ENCODE measurements at regions not wholly inside any gene's neighbourhood (a gene's known extent, or its start where the extent isn't known, plus 50 kb on each side); places are given as distances from the start of the nearest gene placed in this dataset.

- no peaks in the 10 kb centered on the region for H3K4me1 Mint-ChIP-seq (ENCODE audit: insufficient read depth, unreplicated experiment)
Measured at GRCh38 chr3:150105886-150106612, 135.4 kb upstream of the PFN2 start.

GRCh38 chr3:150105025-150105424, 134.3 kb upstream of the PFN2 start:
- H3K36me3 Mint-ChIP-seq (ENCODE audit: insufficient read depth, unreplicated experiment): no peaks in the 10 kb centered on the region
- no TSS peak for BruUV-seq (replicated peaks)
- TF ChIP-seq CTCF (IDR thresholded peaks at IDR 0.05; ENCODE audit: unreplicated experiment): no peak
- no peaks in the 10 kb centered on the region for H3K4me1 Mint-ChIP-seq (ENCODE audit: insufficient read depth, unreplicated experiment)
- no peak overlapping the region for H3K4me3 Mint-ChIP-seq (ENCODE audit: unreplicated experiment)
- H3K27me3 Mint-ChIP-seq (ENCODE audit: insufficient read depth, unreplicated experiment): no peaks in the 10 kb centered on the region
- DNase-seq (ENCODE audit: unreplicated experiment): no peak
- POLR2A ChIA-PET: interaction anchor here (0.9 to 1.4 kb wide), 2 partner anchors 11 to 15 kb away, joined by 3 to 7 read pairs; no protein-coding TSS in a partner anchor
- intact Hi-C loops (cut with micrococcal nuclease): no loop called here
- H3K27ac Mint-ChIP-seq (ENCODE audit: low read depth, unreplicated experiment): no peak overlapping the region
- no peaks in the 10 kb centered on the region for H3K9me3 Mint-ChIP-seq (ENCODE audit: unreplicated experiment)
- CTCF ChIA-PET: no interaction called here

More at GRCh38 chr3:150105886-150106612, 135.4 kb upstream of the PFN2 start:
- no peak overlapping the region for H3K4me3 Mint-ChIP-seq (ENCODE audit: unreplicated experiment)
- CTCF ChIA-PET: interaction anchor here (0.5 kb wide), 1 partner anchor 169 kb away, joined by 3 read pairs; no protein-coding TSS in a partner anchor
- no peaks in the 10 kb centered on the region for H3K27me3 Mint-ChIP-seq (ENCODE audit: insufficient read depth, unreplicated experiment)
- DNase-seq (ENCODE audit: unreplicated experiment): no peak
- H3K27ac Mint-ChIP-seq (ENCODE audit: low read depth, unreplicated experiment): no peak overlapping the region
- TF ChIP-seq CTCF (IDR thresholded peaks at IDR 0.05; ENCODE audit: unreplicated experiment): no peak
- intact Hi-C loops (cut with micrococcal nuclease): no loop called here
- BruUV-seq (replicated peaks): no TSS peak
- no peaks in the 10 kb centered on the region for H3K36me3 Mint-ChIP-seq (ENCODE audit: insufficient read depth, unreplicated experiment)
- POLR2A ChIA-PET: interaction anchor here (1.4 kb wide), 1 partner anchor 12 kb away, joined by 7 read pairs; no protein-coding TSS in a partner anchor
- H3K9me3 Mint-ChIP-seq (ENCODE audit: unreplicated experiment): no peaks in the 10 kb centered on the region

- no peak for DNase-seq (ENCODE audit: unreplicated experiment)
- ChIA-PET POLR2A (interaction anchor here (0.9 to 1.5 kb wide), 3 partner anchors 10 to 14 kb away, joined by 3 to 7 read pairs (median 4); no protein-coding TSS in a partner anchor), CTCF (no interaction called here)
- Mint-ChIP-seq H3K27ac (ENCODE audit: low read depth, unreplicated experiment) (no peak overlapping the region), H3K27me3 (ENCODE audit: insufficient read depth, unreplicated experiment) (no peaks in the 10 kb centered on the region), H3K36me3 (ENCODE audit: insufficient read depth, unreplicated experiment) (no peaks in the 10 kb centered on the region), H3K9me3 (ENCODE audit: unreplicated experiment) (no peaks in the 10 kb centered on the region), H3K4me3 (ENCODE audit: unreplicated experiment) (no peak overlapping the region), H3K4me1 (ENCODE audit: insufficient read depth, unreplicated experiment) (no peaks in the 10 kb centered on the region)
- intact Hi-C loops (cut with micrococcal nuclease): no loop called here
- TF ChIP-seq CTCF (IDR thresholded peaks at IDR 0.05; ENCODE audit: unreplicated experiment): no peak
- no TSS peak for BruUV-seq (replicated peaks)
Measured at GRCh38 chr3:150104564-150104963, 133.9 kb upstream of the PFN2 start.

GRCh38 chr3:150101016-150101415, 130.3 kb upstream of the PFN2 start:
- DNase-seq (ENCODE audit: unreplicated experiment): no peak
- POLR2A ChIA-PET: no interaction called here
- no peak for TF ChIP-seq CTCF (IDR thresholded peaks at IDR 0.05; ENCODE audit: unreplicated experiment)
- no TSS peak for BruUV-seq (replicated peaks)
- Mint-ChIP-seq H3K36me3 (ENCODE audit: insufficient read depth, unreplicated experiment) (no peaks in the 10 kb centered on the region), H3K27ac (ENCODE audit: low read depth, unreplicated experiment) (no peak overlapping the region), H3K27me3 (ENCODE audit: insufficient read depth, unreplicated experiment) (no peaks in the 10 kb centered on the region), H3K4me3 (ENCODE audit: unreplicated experiment) (no peak overlapping the region), H3K9me3 (ENCODE audit: unreplicated experiment) (no peaks in the 10 kb centered on the region), H3K4me1 (ENCODE audit: insufficient read depth, unreplicated experiment) (peaks cover 9% of the 10 kb centered on the region)
- CTCF ChIA-PET: interaction anchor here (1.2 kb wide), 1 partner anchor 119 kb away, joined by 3 read pairs; no protein-coding TSS in a partner anchor
- intact Hi-C loops (cut with micrococcal nuclease): no loop called here
